Stimulated activated CD4-positive, alpha-beta T cell treated with anti-CD3 and anti-CD28 coated beads, Interleukin-12 subunit alpha, Interleukin-12 subunit beta, amount 100 ng/mL, for 48 hours (primary cell): ENCODE measurements at regions not wholly inside any gene's neighbourhood (a gene's known extent, or its start where the extent isn't known, plus 50 kb on each side); places are given as distances from the start of the nearest gene placed in this dataset.
A peak's percentile ranks its signal among the peaks of the same experiment; 100 is the strongest.

ENCODE experiments used
- DNase-seq, 3 donors: peaks; one replicate each; pipeline ENCODE4 v3.0.0-alpha.2; 2020; ENCODE audit warnings: low read depth in 2 of 3, low spot score in 1 of 3

DNA sequence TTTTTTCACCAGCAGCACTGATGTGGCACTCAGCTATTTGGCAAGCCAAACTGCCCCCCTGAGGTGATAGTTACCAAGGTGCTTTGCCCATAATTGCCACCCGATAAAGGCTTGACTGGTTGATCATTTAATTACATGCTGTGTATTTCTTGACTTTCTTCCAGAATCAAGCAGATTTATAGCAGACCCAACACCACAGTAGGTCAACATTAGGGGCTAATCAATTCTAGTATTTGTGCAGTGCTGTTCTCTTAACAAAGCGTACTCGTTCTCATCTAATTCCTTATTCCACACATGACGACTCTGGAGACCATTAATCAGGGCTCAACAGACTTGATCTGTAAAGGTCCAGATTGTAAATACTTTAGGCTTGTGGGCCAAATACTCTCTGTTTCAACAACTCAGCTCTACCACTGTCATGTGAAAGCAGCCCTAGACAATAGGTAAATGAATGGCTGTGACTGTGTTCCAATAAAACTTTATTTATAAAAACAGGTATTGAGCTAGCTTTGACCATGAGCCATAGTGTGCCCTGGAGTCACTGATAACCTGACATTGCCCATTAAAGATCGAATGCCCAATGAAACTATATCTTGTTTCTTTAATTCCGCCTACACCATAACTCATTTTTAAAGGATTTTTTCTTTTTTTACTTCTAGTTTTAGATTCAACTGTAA is 119.1 kb upstream of the TMC3 start:
- DNase-seq = no peak

DNA sequence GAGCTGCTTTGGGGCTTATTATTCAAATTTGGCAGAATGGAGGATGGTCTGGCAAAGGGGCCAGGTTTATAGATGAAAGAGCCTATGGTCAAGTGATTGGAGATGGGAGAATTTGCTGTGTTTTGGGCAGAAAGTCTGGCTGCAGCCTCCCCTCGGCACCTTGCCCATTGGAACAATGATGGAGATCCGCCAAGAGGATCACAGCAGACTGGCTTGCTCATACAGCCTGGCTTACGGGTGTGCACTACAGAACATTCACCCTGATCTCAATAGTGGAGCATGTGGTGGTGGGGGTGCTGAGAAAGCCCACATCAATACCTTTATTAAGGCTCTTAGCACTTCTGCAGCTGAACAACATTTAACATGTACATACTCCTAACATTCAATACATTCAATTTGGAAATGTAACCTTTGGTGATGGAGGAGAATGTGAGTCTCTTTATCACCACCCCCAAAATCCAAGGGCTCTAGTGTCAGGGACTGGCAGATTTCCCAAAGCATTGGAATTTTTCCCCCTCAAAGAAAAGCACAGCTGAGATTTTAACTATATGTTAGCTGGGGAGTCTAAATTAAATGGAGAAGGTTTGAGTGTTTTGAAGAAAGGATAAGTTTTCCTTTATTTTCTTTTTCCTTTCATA is 118.4 kb upstream of the TMC3 start:
- DNase-seq = no peak

DNA sequence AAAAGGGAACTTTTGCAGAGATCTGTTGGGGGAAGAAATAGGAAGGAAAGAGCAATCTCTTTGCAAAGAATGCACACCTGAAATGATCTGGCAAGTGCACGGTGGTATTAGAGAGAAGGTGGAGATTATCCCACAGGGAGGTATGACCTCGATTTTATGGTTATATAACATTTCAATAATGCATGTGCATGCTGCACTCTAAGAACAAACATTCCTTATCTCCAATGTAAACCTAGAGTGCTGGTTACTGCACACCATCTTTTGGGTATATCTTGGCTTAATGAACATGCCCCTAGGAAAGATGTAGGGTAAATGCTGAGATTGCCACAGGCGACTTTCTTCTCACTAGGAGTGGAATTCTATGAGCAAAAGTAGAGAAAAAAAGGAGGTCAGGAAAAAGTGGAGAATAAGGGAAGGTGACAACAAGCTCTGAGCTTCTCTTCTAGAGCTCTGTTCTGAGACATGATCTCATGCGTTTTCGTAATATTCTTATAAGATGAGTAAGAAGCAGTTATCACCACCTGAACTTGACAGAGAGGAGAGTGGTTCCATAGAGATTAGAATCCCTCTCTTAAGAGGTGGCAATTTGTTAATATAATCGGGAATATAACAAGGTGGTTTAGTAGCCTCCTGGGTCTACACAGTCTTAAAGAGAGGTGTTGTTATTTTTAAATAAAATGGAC is 117.5 kb upstream of the TMC3 start:
- no peak for DNase-seq

DNA sequence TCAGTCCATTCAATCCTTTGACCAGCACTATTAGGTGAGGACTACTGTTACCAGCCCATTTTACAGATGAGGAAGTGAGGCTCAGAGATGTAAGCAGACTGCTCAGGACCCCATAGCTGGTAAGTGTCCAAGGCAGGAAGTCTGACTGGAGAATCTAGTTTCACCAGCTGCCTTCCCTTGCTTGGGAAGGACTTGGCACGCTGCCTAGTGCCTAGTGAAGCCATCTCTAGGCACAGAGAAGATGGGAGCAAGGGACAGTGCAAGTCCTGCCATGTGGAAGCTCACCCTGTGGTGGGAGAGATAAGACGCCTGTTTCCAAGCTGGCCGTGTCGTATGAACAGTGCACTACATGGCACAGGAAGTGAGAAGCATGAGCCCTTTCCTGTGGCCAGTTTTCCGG is 111.8 kb upstream of the TMC3 start:
- no peak for DNase-seq

DNA sequence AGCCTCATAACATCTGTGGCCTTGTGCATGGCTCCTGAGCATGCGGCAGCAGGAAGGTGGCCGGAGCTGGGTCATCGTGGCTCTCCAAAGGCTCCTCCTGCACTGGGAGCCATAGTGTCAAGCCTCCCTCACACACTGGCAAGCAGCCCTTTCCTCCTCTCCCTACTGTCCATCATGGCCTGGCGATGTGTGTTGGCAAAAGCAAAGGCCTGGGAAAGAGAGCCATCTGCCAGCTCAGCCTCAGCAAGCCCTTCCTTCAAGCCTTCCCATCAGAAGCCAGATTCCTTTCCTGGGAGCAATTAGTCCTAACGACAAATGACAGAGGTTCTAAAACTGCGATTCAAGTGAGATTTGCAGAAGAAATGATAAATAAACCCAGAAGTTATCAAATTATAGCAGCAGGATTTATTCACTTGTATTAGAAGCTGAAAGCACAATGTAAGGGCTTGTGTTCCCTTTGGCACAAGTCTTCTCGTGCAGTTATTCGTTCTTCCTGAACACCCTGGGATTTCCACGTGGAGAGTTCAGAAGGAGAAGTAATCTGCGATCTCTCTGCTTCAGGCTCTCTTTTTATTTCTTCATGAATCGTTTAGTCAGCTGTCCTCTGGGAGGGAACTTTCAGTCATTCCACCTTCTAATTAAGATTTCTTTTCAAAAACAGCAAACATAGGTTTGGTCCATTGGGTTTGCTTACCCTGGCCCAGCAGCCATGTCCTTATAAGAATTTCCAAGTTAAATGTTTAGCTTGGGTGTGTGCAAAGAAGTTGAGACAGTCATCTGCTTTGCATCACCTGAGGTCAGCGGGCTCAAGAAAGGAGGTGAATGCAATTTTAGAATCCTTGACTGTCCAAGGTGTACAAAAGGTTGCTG is 110.3 kb upstream of the TMC3 start:
- no peak for DNase-seq

DNA sequence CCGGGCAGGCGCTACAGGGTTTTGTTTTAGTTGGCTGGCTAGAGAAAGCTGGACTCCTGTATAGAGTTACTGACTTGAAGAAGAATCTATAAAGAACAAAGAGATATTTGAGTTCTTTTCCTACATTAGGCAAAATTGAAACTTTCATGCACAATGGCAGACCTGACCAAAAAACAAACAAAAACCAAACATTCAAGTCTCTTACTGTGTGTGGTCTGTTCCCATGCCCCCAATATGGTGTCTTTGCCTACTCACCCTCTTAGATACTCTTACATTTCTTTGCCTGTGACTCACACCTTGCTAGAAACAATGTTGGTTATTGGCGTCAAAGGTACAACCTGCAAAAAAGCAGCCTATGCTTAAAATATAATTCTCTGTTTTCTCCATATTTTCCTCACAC is 109.5 kb upstream of the TMC3 start:
- no peak for DNase-seq

DNA sequence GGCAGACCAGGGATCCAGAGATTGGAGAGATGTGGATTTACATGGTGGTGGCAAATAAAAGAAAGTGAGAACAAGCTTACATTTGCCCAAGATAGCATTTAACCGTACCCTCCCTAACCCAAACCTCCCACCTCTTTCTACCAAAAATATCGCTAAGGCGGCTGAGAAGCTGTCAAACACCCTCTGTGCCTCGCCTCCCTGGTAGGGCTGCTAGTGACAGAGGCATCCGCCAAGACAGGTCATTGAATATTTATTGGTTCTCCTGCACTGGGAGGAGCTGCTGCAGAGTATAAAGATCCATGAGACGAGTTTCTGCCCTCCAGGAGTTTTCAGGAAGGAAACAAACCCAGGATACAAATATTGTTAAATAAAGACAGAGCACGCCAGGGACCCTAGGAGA is 107.3 kb upstream of the TMC3 start:
- DNase-seq = no peak

DNA sequence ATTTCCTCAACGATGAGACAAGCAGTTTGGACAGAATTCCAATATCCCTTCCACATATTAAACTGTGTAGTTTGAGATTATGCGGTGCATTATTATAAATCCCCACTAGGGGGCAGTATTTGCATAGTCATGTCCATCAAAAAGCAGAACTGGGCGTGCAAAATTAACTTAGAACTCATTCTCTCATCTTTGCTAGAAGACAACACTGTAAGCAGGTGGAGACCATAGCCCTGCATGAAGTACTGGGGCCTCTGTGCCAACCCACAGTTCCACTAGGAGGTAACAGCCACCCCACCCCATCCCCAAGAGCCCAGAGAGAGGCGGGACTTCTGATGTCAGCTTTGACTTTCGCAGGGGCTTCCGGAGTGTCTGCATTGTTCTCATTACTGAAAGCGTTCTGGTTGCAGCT is 106.6 kb upstream of the TMC3 start:
- DNase-seq = peak in 1 of 3 donors; percentile 53

DNA sequence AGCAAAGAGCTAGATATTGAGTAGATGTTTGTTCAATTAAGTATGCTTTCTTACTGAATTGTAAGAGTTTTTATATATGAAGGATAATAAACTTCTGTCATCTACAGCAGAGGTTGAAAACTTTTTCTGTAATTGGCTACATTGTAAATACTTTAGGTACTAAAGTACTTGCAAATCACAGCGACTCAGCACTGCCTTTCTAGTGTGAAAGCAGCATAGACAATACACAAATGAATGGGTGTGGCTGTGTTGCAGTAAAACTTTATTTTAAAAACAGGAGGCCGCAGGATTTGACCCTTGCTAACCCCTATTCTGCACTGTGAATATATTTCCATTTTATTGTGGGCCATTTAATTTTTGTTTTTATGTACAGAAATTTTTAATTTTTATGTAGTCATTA is 104.3 kb upstream of the TMC3 start:
- DNase-seq = no peak

DNA sequence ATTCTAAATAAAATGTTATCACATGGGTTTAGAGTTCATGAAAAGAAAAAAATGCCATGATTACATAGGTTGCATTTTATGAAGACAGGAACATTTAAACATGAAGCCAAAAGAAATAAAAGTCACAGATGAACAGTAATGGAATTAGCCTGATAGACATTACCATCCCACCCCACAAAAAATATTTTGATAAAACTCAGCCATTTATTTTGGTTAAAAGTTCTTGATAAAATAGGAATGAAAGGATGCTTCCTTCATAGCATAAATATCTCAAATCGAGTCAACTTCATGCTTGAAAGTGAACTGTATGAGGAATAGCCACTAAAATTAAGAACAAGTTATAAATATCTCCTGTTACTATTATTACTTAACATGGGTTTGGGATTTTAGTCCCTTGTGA is 101.9 kb upstream of the TMC3 start:
- DNase-seq = no peak

DNA sequence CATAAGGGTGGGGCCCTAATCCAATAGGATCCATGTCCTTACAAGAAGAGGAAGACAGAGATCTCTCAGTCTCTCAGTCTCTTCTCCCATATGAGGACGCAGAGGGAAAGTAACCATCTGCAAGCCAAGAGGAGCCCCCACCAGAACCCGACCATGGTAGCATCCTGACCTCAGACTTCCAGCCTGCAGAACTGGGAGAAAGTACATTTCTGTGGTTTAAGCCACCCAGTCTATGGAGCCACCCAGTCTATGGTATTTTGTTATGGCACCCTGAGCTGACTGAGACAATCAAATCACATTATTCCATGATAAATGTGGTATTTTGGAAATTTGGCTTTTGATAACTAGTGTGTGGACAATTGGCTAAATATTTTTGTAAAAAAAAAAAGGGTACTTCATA is 101.5 kb upstream of the TMC3 start:
- DNase-seq = no peak

DNA sequence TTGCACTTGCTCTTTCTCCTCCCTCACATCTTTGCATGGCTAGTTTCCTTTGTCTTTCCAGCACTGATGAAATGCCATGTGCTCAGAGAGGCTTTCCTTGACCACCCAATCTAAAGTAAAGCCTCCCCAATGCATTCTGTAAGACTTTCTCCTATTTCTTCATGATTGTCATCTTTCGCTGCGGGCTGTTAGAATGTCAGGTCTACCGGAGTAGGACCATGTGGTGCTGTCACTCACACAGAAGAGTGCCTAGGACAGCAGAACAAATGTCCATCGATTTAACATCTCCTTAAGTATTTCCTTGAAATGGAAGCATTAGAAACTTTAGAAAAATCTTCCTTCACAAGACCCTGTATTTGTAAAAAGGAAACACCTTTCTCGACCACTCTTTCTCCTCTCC is 99.9 kb upstream of the TMC3 start:
- DNase-seq = no peak

DNA sequence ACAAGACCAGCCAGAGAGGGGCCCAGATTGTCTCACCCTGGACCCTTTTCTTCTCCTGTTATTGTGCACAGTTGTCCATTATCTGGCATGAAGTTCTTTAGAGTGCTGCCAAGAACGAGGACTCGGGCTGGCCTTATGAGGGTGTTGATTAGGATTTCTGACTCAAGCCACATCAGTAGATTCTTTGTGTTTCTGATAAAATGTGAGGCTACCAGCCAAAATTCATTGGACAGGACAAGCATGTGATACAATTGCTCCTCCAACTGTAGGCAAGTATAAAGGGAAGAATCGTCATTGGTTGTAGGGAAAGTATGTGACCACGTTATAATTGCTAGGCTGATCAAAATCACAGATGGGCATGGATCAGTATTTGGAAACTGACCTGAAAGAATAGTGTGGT is 99.2 kb upstream of the TMC3 start:
- no peak for DNase-seq

DNA sequence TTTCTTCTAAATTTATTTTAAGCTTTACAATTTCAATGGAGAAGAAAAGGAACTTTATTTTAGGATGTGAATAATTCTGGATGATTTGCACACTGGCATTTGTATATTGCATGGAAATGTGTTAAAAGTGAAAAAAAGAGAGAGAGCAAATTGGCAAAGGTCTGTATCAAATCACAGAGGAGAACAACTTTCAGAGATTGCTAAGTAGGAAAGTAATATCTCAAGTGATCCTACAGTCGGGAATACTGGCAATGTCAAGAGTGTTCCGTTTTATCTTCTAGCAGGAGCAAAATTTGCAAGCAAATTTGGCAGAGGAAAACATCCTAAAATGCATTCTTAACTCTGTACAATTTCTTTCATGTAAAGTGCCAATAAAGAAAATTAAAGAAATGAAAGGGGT is 97.1 kb upstream of the TMC3 start:
- no peak for DNase-seq

DNA sequence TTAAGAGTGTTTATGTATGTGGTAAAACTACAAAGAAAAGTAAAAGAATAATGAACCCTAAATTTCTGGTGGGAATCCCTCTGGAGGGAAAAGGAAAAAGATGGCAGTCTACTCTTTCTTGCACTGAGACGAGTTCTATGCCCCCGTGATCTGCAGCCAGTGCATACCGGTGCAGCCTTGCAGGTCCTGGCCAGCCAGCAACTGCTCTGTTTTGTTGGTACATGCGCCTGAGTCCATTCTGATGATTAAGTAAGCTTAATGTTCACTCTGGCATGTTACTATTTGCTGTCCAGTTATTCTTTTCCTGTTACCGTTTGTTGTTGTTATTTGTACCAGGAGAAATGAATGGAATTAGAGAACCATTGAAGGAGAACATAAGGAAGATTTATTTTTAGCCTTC is 95.1 kb upstream of the TMC3 start:
- no peak for DNase-seq

DNA sequence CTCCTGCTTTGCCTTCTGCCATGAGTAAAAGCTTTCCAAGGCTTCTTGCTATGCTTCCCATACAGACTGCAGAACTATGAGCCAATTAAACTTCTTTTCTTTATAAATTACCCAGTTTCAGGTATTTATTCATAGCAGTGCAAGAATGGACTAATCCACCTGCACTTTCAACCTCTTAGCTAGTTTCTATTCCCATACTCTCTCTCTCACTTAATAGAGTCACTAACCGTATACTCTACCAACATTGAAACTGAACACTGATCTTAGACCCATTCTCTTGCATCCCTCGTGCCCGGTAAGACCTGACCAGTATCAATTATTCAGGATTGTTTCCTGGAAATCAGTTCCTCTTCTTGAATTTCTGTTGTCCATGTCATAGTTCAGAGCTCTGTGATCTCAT is 92.7 kb upstream of the TMC3 start:
- DNase-seq = no peak

DNA sequence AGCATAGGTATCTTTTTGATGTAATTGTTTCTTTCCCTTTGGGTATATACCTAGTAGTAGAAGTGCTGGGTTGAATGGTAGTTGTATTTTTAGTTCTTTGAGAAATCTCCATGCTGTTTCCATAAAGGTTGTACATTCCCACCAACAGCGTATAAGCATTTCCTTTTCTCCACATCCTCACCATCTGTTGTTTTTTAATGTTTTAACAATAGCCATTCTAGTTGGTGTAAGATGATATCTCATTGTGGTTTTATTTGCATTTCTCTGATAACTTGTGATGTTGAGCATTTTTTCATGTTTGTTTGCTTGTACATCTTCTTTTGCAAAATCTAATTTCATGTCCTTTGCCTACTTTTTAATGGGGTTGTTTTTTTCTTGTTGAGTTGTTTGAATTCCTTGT is 80.0 kb upstream of the TMC3 start:
- no peak for DNase-seq

DNA sequence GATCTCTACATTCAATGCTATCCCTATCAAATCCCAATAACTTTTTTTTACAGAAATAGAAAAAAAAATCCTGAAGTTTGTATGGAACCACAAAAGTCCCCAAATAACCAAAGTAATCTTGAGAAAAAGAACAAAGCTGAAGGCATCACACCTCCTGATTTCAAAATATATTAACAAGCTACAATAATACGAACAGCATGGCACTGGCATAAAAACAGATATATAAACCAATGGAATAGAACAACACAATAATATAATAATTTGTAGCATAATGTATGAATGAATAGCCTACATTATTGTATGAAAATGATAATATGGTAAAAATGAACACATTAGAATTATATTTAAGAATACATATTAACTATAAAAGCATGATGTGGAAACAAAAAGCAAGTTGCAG is 76.7 kb upstream of the TMC3 start:
- no peak for DNase-seq

DNA sequence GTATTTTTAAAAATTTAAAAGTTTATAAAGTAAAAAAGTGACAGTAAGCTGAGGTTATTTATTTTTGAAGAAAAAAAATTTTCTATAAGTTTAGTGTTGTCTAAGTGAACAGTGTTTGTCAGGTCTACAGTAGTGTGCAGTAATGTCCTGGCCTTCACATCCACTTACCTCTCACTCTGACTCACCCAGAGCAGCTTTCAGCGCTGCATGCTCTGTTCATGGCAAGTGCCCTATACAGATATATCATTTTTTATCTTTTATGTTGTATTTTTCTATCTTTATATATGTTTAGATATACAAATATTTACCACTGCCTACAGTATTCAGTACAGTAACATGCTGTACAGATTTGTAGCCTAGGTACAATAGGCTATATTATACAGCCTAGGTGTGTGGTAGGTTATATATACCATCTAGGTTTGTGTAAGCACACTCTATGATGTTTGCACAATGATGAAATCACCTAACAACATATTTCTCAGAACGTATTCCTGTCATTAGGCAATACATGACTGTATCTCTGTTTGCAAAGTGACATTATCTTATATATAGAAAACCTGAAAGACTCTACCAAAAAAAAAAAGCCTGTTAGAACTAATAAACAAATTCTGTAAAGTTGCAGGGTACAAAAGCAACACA is 75.9 kb upstream of the TMC3 start:
- DNase-seq = no peak

DNA sequence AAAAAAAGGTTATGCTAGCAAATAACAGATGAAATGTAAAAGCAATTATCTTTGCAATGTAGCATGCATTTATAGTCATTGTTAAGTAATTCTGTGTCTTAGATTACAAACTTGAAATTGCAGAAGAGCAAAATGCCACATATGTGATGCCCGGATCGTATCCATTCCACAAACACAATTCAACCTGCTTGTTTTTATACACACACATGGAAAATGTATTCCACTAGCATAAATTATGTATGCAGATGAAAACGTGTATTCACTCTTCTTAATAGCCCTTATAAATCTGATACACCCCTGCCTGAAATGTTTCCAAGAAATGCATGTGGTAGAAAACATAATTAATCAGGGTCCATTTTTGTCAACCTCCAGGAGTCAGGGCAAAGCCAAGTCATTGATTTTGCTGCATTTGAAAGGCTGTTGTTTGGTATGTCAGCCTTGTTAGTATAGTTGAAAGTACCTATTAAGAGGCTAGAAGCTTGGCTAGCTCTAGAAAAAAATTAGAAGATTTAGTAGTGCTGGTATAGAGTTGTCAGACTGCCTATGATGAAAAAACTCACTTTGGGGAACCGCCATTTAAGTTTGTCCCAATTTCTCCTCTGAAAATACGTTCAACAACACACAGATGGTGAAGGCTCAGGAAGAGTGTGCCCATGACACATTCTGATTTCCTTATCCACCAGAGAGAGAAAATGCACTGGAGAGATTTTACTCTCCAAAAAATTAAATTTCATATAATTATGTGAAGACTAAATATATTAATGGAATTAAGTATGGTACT is 69.2 kb upstream of the TMC3 start:
- DNase-seq = no peak

DNA sequence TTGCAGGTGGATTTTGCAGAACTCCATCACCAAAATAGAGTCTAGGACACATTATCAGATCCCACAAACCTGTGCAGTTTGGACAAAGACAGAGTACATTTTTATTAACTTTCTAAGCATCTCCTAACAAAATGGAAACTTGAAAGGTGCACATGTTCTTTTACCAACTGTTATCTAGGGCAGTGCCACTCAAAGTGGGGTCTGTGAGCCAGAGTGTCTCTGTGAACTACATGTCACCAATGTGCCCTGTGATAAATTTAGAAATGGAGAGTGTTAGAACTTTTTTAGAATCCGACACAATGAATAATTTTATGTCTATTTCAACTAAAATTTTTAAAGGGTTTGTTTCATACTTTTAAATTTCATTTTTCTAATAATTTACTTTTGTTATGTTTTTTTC is 68.4 kb upstream of the TMC3 start:
- no peak for DNase-seq
